GM12878 (cell line): ENCODE measurements at regions not wholly inside any gene's neighbourhood (a gene's known extent, or its start where the extent isn't known, plus 50 kb on each side); places are given as distances from the start of the nearest gene placed in this dataset.

Source experiments
- ATAC-seq: fragments of 200-7000 bp; cut with Tn5 transposase; 3 replicates; pipeline ENCODE4 v1.9.1; 2020; ENCODE audit warnings: mild to moderate bottlenecking, moderate library complexity
- BruUV-seq: library from RNA; stranded (reverse); fragments of 400-500 nt; replicated peaks from 2 replicates; lab custom pipeline; 2021; lab: Mats Ljungman, UMichigan
- CTCF ChIA-PET: fragments of 300-600 bp; sonication (Branson Sonifier 250); formaldehyde crosslinking; extraction: SDS; loops from one replicate; lab custom pipeline; 2021; ENCODE audit warnings: inconsistent platforms; lab: Yijun Ruan, JAX
- POLR2A ChIA-PET: fragments of 350-600 bp; formaldehyde crosslinking; extraction: SDS; loops from one replicate; lab custom pipeline; 2021; ENCODE audit warnings: inconsistent platforms; lab: Charles Lee
- RAD21 ChIA-PET: fragments of 300-600 bp; sonication (Branson Sonifier 250); formaldehyde crosslinking; loops from one replicate; lab custom pipeline; 2023; ENCODE audit warnings: antibody characterized with exemption; ENCODE audit not compliant: unreplicated experiment; lab: Charles Lee
- SMC1A ChIA-PET: fragments of 300-600 bp; sonication (Branson Sonifier 250); formaldehyde crosslinking; loops from one replicate; lab custom pipeline; 2023; ENCODE audit not compliant: unreplicated experiment, uncharacterized antibody; lab: Charles Lee
- DNase-seq: peaks from one replicate; pipeline ENCODE4 v3.0.0-alpha.2; 2011; ENCODE audit warnings: low read depth, low spot score
- FAIRE-seq: peaks from 3 replicates; lab custom pipeline; 2011; peaks lifted over from hg19 to GRCh38; lab: Jason Lieb, UNC
- H2AFZ ChIP-seq: 2 replicates; pipeline ENCODE4 v1.6.0; 2011; ENCODE audit warnings: low read depth, low read length, control low read depth; ENCODE audit not compliant: control insufficient read depth
- H3K27ac ChIP-seq: 2 replicates; pipeline ENCODE4 v1.5.1; 2011; ENCODE audit warnings: control low read depth; ENCODE audit not compliant: control insufficient read depth, insufficient read depth
- H3K27me3 ChIP-seq, 2 experiments: replicated peaks in 1 of 2; 2 replicates each; pipeline versions ENCODE4 v1.6.0 to v1.6.1; 2011; ENCODE audit warnings: low read length in 1 of 2; ENCODE audit not compliant: control insufficient read depth in 2 of 2, insufficient read depth in 2 of 2
- H3K36me3 ChIP-seq, 2 experiments: 2 replicates each; pipeline ENCODE4 v1.5.1; 2011; ENCODE audit warnings: low read length in 1 of 2; ENCODE audit not compliant: control insufficient read depth in 2 of 2, insufficient read depth in 2 of 2
- H3K4me1 ChIP-seq: 2 replicates; pipeline ENCODE4 v1.6.1; 2011; ENCODE audit warnings: mild to moderate bottlenecking, low read length, moderate library complexity, mixed read lengths; ENCODE audit not compliant: control insufficient read depth, insufficient read depth
- H3K4me2 ChIP-seq: 2 replicates; pipeline ENCODE4 v1.6.0; 2011; ENCODE audit warnings: control low read depth; ENCODE audit not compliant: control insufficient read depth, insufficient read depth
- H3K4me3 ChIP-seq: fragments of 200-600 bp; sonication (generic); 2 replicates; pipeline ENCODE4 v1.5.1; 2016
- H3K79me2 ChIP-seq: 2 replicates; pipeline ENCODE4 v1.6.0; 2011; ENCODE audit warnings: low read length; ENCODE audit not compliant: control insufficient read depth, insufficient read depth
- H3K9ac ChIP-seq: 2 replicates; pipeline ENCODE4 v1.8.0; 2011; ENCODE audit warnings: low read length, control low read depth, mixed read lengths; ENCODE audit not compliant: control insufficient read depth, insufficient read depth
- H3K9me3 ChIP-seq: replicated peaks from 3 replicates; pipeline ENCODE4 v1.5.1; 2011; ENCODE audit warnings: mild to moderate bottlenecking, low read length; ENCODE audit not compliant: control insufficient read depth, insufficient read depth
- H4K20me1 ChIP-seq: 2 replicates; pipeline ENCODE4 v1.6.0; 2011; ENCODE audit not compliant: control insufficient read depth, insufficient read depth
- BMI1 ChIP-seq: fragments of 450-650 bp; IDR thresholded peaks from 2 replicates; pipeline ENCODE4 v1.6.1; 2016; ENCODE audit warnings: mild to moderate bottlenecking, moderate library complexity, borderline replicate concordance
- ESRRA ChIP-seq: IDR thresholded peaks from 2 replicates; pipeline ENCODE4 v1.6.1; 2012; ENCODE audit warnings: mild to moderate bottlenecking, low read length, improper control_type of control experiment
- FOXK2 ChIP-seq: fragments of 450-650 bp; IDR thresholded peaks from 2 replicates; pipeline ENCODE4 v1.6.1; 2017; ENCODE audit warnings: mild to moderate bottlenecking, moderate library complexity
- GABPA ChIP-seq: IDR thresholded peaks from 2 replicates; pipeline ENCODE4 v1.6.1; 2014; ENCODE audit warnings: antibody characterized with exemption, low read depth, mild to moderate bottlenecking, inconsistent platforms
- HDGF ChIP-seq: fragments of 450-650 bp; IDR thresholded peaks from 2 replicates; pipeline ENCODE4 v1.6.1; 2016; ENCODE audit warnings: antibody characterized with exemption
- NFXL1 ChIP-seq: fragments of 450-650 bp; IDR thresholded peaks from 2 replicates; pipeline ENCODE4 v1.6.1; 2017; ENCODE audit warnings: antibody characterized with exemption, mild to moderate bottlenecking, borderline replicate concordance
- NFYB ChIP-seq: IDR thresholded peaks from 2 replicates; pipeline ENCODE4 v1.6.1; 2011; ENCODE audit warnings: low read depth, mild to moderate bottlenecking, low read length, improper control_type of control experiment, moderate library complexity; ENCODE audit not compliant: insufficient read depth
- NR2C1 ChIP-seq: fragments of 450-650 bp; IDR thresholded peaks from 2 replicates; pipeline ENCODE4 v1.6.1; 2017; ENCODE audit warnings: antibody characterized with exemption, mild to moderate bottlenecking, moderate library complexity
- NRF1 ChIP-seq: conservative IDR thresholded peaks from 2 replicates; pipeline ENCODE4 v1.6.1; 2011; ENCODE audit warnings: mild to moderate bottlenecking, low read depth, low read length, improper control_type of control experiment
- RB1 ChIP-seq: fragments of 450-650 bp; formaldehyde crosslinking; IDR thresholded peaks from 2 replicates; pipeline ENCODE4 v1.6.1; 2017; ENCODE audit warnings: mild to moderate bottlenecking, borderline replicate concordance
- SIN3A ChIP-seq: IDR thresholded peaks from 2 replicates; pipeline ENCODE4 v1.6.1; 2012; ENCODE audit warnings: low read depth, low read length, improper control_type of control experiment
- SMAD5 ChIP-seq: IDR thresholded peaks from 2 replicates; pipeline ENCODE4 v1.6.1; 2016; ENCODE audit warnings: antibody characterized with exemption, low read depth
- TARDBP ChIP-seq: IDR thresholded peaks from 2 replicates; pipeline ENCODE4 v1.6.1; 2016; ENCODE audit warnings: borderline replicate concordance
- TCF3 ChIP-seq: IDR thresholded peaks from 2 replicates; pipeline ENCODE4 v1.6.1; 2012; ENCODE audit warnings: low read depth, mild to moderate bottlenecking, low read length, borderline replicate concordance; ENCODE audit not compliant: insufficient read depth
- TCF7 ChIP-seq: IDR thresholded peaks from 2 replicates; pipeline ENCODE4 v1.6.1; 2014; ENCODE audit warnings: antibody characterized with exemption, borderline replicate concordance
- YY1 ChIP-seq: IDR thresholded peaks from 2 replicates; pipeline ENCODE4 v1.6.1; 2011; ENCODE audit warnings: low read depth, mild to moderate bottlenecking, low read length
- ZNF274 ChIP-seq: IDR thresholded peaks from one replicate; pipeline ENCODE4 v1.8.0; 2011; ENCODE audit not compliant: insufficient read length, insufficient read depth
- WGBS: methylation state at CpG from one replicate; pipeline ENCODE4 v1.1.6; 2016; ENCODE audit warnings: low lambda C conversion rate; ENCODE audit not compliant: insufficient replicate concordance, insufficient coverage; ENCODE audit errors: missing lambda C conversion rate; 5-methylcytosine and 5-hydroxymethylcytosine counted together
- in situ Hi-C: fragments of 300-500 bp; cut with MboI; formaldehyde crosslinking; loops from 9 replicates; pipeline ENCODE4 v1.14.3; 2018; ENCODE audit warnings: mixed read lengths
- intact Hi-C: fragments of 100-400 bp; cut with micrococcal nuclease; formaldehyde crosslinking; loops from one replicate; pipeline ENCODE4 v1.14.2; 2022; ENCODE audit not compliant: unreplicated experiment
- TF ChIP-seq, protein P1 (sequence below): fragments of 450-650 bp; IDR thresholded peaks from 2 replicates; pipeline ENCODE4 v1.6.1; 2014; ENCODE audit warnings: mild to moderate bottlenecking
- TF ChIP-seq, protein P2 (sequence below): fragments of 450-650 bp; IDR thresholded peaks from 2 replicates; pipeline ENCODE4 v1.6.1; 2016; ENCODE audit warnings: mild to moderate bottlenecking

DNA sequence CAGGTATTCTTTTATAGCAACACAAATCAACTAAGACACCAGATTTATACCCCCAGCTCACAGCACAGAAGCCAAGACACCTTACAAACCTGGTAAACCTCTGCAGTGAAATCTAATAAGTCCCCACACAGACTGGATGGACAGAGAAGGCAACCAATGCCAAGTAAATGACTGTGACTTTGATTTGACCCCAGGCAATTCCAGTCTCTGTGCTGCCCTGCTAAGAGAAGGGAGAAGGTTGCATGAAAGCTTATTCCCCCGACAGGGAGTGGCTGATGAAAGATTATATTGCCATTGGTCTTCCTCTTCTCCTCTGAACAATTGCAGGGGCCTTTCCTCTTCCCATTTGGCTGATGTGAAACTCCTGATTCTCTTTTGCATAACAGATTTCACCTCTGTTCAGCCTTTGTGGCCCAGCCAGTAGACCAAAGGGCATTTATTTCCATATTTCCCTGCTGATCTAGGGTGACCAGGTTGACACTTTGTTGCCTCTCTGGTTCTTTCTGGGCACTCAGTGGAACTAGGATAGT is 107.6 kb downstream of the ADRB2 start:
- H3K9ac ChIP-seq: no peak overlapping the region
- no peaks in the 10 kb centered on the region for H3K4me1 ChIP-seq
- WGBS: 40% methylated on average over 1 of the region's 1 CpG
- no peaks in the 10 kb centered on the region for H4K20me1 ChIP-seq
- no peak overlapping the region for H3K4me3 ChIP-seq
- H3K27ac ChIP-seq: no peak overlapping the region
- ATAC-seq (no peak), DNase-seq (no peak), FAIRE-seq (no peak)
- no TSS peak for BruUV-seq
- ChIA-PET RAD21 (no interaction called here), POLR2A (no interaction called here), SMC1A (no interaction called here), CTCF (no interaction called here)
- H3K9me3 ChIP-seq: no peaks in the 10 kb centered on the region
- H3K4me2 ChIP-seq: no peak overlapping the region
- no peak overlapping the region for H2AFZ ChIP-seq
- in situ Hi-C loops: no loop called here
- no peaks in the 10 kb centered on the region; a peak in 1 of 4 replicates for H3K27me3 ChIP-seq
- H3K79me2 ChIP-seq: no peaks in the 10 kb centered on the region
- intact Hi-C loops: no loop called here
- H3K36me3 ChIP-seq: no peaks in the 10 kb centered on the region
- TF ChIP-seq TCF3: no peak
- TF ChIP-seq NFXL1: no peak
- TF ChIP-seq TARDBP: no peak
- TF ChIP-seq NRF1: no peak

DNA sequence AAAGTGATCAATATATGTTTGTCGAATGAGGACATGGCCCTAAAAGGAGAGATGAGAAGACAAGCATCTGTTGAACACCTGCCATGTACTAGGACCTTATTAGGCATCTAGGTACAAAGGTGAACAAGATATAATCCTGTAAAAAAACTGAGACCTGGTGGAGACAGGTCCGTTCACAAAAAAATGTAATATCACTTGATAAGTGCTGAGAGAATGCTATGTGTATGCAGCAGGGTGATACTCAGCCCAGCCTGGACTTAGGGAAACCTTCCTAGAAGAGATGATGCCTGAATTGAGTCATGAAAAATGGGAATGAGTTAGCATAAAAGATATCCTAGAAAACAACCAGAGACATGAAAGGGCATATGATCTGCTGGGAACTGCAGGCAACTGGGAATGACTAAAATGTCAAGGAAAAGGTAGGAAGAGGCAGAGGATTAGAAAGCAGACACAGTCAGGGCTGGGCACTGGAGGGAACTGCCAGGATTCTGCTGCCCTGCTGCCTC is 108.5 kb downstream of the ADRB2 start:
- intact Hi-C loops: no loop called here
- H3K27me3 ChIP-seq: no peaks in the 10 kb centered on the region; a peak in 1 of 4 replicates
- no peak for DNase-seq
- ChIA-PET SMC1A (no interaction called here), POLR2A (no interaction called here), CTCF (no interaction called here), RAD21 (no interaction called here)
- no peak overlapping the region for H3K4me2 ChIP-seq
- no peaks in the 10 kb centered on the region for H3K36me3 ChIP-seq
- no peaks in the 10 kb centered on the region for H4K20me1 ChIP-seq
- H2AFZ ChIP-seq: no peak overlapping the region
- no peak for ATAC-seq
- no peak overlapping the region for H3K9ac ChIP-seq
- no peak overlapping the region for H3K27ac ChIP-seq
- no TSS peak for BruUV-seq
- no peaks in the 10 kb centered on the region for H3K9me3 ChIP-seq
- no peak for FAIRE-seq
- no peaks in the 10 kb centered on the region for H3K79me2 ChIP-seq
- in situ Hi-C loops: no loop called here
- TF ChIP-seq GABPA (no peak), NFYB (no peak), FOXK2 (no peak), RB1 (no peak), ESRRA (no peak), NR2C1 (no peak), SIN3A (no peak), BMI1 (no peak), HDGF (no peak), ZNF274 (no peak), YY1 (no peak), TCF7 (no peak), SMAD5 (no peak)
- TF ChIP-seq, protein P1, sequence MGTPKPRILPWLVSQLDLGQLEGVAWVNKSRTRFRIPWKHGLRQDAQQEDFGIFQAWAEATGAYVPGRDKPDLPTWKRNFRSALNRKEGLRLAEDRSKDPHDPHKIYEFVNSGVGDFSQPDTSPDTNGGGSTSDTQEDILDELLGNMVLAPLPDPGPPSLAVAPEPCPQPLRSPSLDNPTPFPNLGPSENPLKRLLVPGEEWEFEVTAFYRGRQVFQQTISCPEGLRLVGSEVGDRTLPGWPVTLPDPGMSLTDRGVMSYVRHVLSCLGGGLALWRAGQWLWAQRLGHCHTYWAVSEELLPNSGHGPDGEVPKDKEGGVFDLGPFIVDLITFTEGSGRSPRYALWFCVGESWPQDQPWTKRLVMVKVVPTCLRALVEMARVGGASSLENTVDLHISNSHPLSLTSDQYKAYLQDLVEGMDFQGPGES: no peak
- TF ChIP-seq, protein P2, sequence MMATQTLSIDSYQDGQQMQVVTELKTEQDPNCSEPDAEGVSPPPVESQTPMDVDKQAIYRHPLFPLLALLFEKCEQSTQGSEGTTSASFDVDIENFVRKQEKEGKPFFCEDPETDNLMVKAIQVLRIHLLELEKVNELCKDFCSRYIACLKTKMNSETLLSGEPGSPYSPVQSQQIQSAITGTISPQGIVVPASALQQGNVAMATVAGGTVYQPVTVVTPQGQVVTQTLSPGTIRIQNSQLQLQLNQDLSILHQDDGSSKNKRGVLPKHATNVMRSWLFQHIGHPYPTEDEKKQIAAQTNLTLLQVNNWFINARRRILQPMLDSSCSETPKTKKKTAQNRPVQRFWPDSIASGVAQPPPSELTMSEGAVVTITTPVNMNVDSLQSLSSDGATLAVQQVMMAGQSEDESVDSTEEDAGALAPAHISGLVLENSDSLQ: no peak
- no peaks in the 10 kb centered on the region for H3K4me1 ChIP-seq
- WGBS: 7% methylated on average over 2 of the region's 2 CpGs
- no peak overlapping the region for H3K4me3 ChIP-seq
